Colonic mucosa (tissue), 4 donors: ENCODE measurements at regions not wholly inside any gene's neighbourhood (a gene's known extent, or its start where the extent isn't known, plus 50 kb on each side); places are given as distances from the start of the nearest gene placed in this dataset.

ENCODE experiments used
- DNase-seq: peaks from one replicate; pipeline ENCODE4 v3.0.0-alpha.2; 2020
- H3K27ac ChIP-seq: fragments of 200-600 bp; one replicate; pipeline ENCODE4 v1.8.0; 2021
- H3K27me3 ChIP-seq: fragments of 200-600 bp; one replicate; pipeline ENCODE4 v1.8.0; 2021
- H3K36me3 ChIP-seq: fragments of 200-600 bp; one replicate; pipeline ENCODE4 v1.8.0; 2021
- H3K4me1 ChIP-seq: fragments of 200-600 bp; one replicate; pipeline ENCODE4 v1.8.0; 2021; ENCODE audit warnings: mild to moderate bottlenecking
- H3K4me3 ChIP-seq: fragments of 200-600 bp; one replicate; pipeline ENCODE4 v1.8.0; 2021
- H3K9ac ChIP-seq, 2 donors: one replicate each; pipeline ENCODE4 v1.7.0; 2013; ENCODE audit warnings: control low read depth in 2 of 2, low read depth in 2 of 2, low read length in 2 of 2
- H3K9me3 ChIP-seq: fragments of 200-600 bp; one replicate; pipeline ENCODE4 v1.8.0; 2021
- intact Hi-C: fragments of 100-400 bp; cut with DNase I; formaldehyde crosslinking; loops from one replicate; pipeline ENCODE4 v1.14.1; 2022
- TF ChIP-seq, protein P1 (sequence below): fragments of 200-600 bp; IDR thresholded peaks from one replicate; pipeline ENCODE4 v1.8.0; 2022; ENCODE audit warnings: antibody characterized with exemption, mild to moderate bottlenecking
- donor health status: healthy.
- donor health status: DM: no; HTN: no; CAD: no.
- donor health status: DM: no; HTN: no; CAD: no.

DNA sequence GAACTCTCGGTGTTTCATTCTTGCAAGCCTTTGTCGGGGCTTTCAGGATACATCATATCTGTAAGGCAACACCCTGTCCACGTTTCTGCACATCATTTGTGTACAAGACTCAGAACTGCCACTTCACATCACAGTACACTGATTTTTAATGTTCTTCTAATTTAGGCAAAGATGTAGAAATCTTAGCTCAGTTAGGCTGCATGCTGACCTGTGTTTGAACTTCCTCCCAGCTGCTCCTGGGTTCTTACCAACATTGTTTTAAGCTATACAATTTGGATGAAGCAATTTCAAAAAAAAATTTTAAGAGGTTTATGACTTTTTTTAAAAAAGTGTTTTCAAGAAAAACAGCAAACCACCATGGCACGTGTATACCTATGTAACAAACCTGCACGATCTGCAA is 1047.9 kb upstream of the SLC10A2 start:
- no peaks in the 10 kb centered on the region for H3K9me3 ChIP-seq
- H3K27me3 ChIP-seq: no peaks in the 10 kb centered on the region
- TF ChIP-seq, protein P1, sequence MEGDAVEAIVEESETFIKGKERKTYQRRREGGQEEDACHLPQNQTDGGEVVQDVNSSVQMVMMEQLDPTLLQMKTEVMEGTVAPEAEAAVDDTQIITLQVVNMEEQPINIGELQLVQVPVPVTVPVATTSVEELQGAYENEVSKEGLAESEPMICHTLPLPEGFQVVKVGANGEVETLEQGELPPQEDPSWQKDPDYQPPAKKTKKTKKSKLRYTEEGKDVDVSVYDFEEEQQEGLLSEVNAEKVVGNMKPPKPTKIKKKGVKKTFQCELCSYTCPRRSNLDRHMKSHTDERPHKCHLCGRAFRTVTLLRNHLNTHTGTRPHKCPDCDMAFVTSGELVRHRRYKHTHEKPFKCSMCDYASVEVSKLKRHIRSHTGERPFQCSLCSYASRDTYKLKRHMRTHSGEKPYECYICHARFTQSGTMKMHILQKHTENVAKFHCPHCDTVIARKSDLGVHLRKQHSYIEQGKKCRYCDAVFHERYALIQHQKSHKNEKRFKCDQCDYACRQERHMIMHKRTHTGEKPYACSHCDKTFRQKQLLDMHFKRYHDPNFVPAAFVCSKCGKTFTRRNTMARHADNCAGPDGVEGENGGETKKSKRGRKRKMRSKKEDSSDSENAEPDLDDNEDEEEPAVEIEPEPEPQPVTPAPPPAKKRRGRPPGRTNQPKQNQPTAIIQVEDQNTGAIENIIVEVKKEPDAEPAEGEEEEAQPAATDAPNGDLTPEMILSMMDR: no peak
- intact Hi-C loops: no loop called here
- no peaks in the 10 kb centered on the region for H3K4me1 ChIP-seq
- no peaks in the 10 kb centered on the region for H3K36me3 ChIP-seq
- H3K4me3 ChIP-seq: no peak overlapping the region
- no peak overlapping the region for H3K27ac ChIP-seq
- no peak overlapping the region for H3K9ac ChIP-seq
- DNase-seq: no peak

DNA sequence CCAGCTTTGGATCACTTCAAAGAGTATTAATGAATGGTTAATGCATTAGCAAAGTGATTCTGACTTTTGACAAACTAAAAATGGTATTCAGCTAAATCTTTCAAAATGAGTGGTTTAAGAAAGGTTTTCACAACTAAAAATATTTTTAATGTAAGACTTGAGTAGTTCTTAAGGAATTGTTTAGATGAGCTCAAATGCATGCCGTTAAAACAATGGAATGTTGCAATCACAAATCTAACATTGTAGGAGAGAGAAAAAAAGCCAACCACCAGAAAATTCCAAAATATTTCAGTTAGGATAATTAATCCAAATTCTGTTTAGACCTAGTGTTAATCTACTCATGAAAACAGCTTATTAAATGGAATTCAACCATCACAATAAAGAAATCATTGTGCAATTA is 1044.8 kb upstream of the SLC10A2 start:
- Histone ChIP-seq H3K36me3 (no peaks in the 10 kb centered on the region), H3K9me3 (no peaks in the 10 kb centered on the region), H3K4me3 (no peak overlapping the region), H3K27me3 (no peaks in the 10 kb centered on the region), H3K9ac (no peak overlapping the region), H3K27ac (no peak overlapping the region), H3K4me1 (no peaks in the 10 kb centered on the region)
- no peak for DNase-seq
- intact Hi-C loops: no loop called here
- TF ChIP-seq, protein P1: no peak

GRCh38 chr13:104106705-104107393 is 1040.6 kb upstream of the SLC10A2 start:
- H3K36me3 ChIP-seq: no peaks in the 10 kb centered on the region
- no peaks in the 10 kb centered on the region for H3K4me1 ChIP-seq
- intact Hi-C loops: no loop called here
- TF ChIP-seq, protein P1: no peak
- H3K9ac ChIP-seq: no peak overlapping the region
- no peak for DNase-seq
- no peak overlapping the region for H3K4me3 ChIP-seq
- H3K9me3 ChIP-seq: no peaks in the 10 kb centered on the region
- no peaks in the 10 kb centered on the region for H3K27me3 ChIP-seq
- H3K27ac ChIP-seq: no peak overlapping the region

GRCh38 chr13:104105418-104106355 is 1039.5 kb upstream of the SLC10A2 start:
- Histone ChIP-seq H3K27me3 (no peaks in the 10 kb centered on the region), H3K4me1 (no peaks in the 10 kb centered on the region), H3K9me3 (no peaks in the 10 kb centered on the region), H3K27ac (no peak overlapping the region), H3K9ac (no peak overlapping the region), H3K4me3 (no peak overlapping the region), H3K36me3 (no peaks in the 10 kb centered on the region)
- DNase-seq: no peak
- intact Hi-C loops: no loop called here
- TF ChIP-seq, protein P1: no peak

DNA sequence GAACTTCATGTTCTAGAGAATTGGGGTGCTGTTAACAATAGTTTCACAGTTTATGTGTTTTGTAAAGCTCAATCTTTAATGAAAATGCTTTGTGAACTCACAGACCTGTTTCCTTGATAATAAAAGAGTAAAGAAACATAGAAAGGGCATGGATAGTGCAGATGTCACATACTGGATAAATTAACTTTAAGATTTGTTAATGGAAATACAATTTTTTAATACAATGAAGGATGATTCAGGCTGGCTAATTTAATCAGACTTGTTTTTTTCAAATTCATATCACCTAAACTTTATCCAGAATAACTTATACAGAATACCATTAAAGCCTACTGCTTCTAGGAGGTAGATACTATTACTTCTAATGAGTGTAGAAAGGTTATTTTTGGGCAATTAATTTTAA is 1033.5 kb upstream of the SLC10A2 start:
- Histone ChIP-seq H3K9me3 (no peaks in the 10 kb centered on the region), H3K27ac (no peak overlapping the region), H3K9ac (no peak overlapping the region), H3K4me1 (no peaks in the 10 kb centered on the region), H3K36me3 (no peaks in the 10 kb centered on the region), H3K27me3 (no peaks in the 10 kb centered on the region), H3K4me3 (no peak overlapping the region)
- intact Hi-C loops: no loop called here
- no peak for DNase-seq
- TF ChIP-seq, protein P1: no peak
